ENCODE measurements at regions not wholly inside any gene's neighbourhood (a gene's known extent, or its start where the extent isn't known, plus 50 kb on each side); places are given as distances from the start of the nearest gene placed in this dataset.

GRCh38 chr7:142637240-142637639 is 112.0 kb upstream of the PRSS1 start:
- TF ChIP-seq POLR2AphosphoS5 (IDR thresholded peaks at IDR 0.05; ENCODE audit: low read depth, low read length) (no peak), POLR2A (IDR thresholded peaks at IDR 0.05; ENCODE audit: low read depth, low read length) (no peak), TAF1 (IDR thresholded peaks at IDR 0.05; ENCODE audit: borderline replicate concordance, low read depth, low read length) (no peak)

All from GM12892 (cell line).